ENCODE measurements at regions not wholly inside any gene's neighbourhood (a gene's known extent, or its start where the extent isn't known, plus 50 kb on each side); places are given as distances from the start of the nearest gene placed in this dataset.
"Not testable (repeated sequence)": the region's sequence is repeated elsewhere in the genome, so short reads cannot be mapped to it uniquely, and the experiment has no call there.

DNA sequence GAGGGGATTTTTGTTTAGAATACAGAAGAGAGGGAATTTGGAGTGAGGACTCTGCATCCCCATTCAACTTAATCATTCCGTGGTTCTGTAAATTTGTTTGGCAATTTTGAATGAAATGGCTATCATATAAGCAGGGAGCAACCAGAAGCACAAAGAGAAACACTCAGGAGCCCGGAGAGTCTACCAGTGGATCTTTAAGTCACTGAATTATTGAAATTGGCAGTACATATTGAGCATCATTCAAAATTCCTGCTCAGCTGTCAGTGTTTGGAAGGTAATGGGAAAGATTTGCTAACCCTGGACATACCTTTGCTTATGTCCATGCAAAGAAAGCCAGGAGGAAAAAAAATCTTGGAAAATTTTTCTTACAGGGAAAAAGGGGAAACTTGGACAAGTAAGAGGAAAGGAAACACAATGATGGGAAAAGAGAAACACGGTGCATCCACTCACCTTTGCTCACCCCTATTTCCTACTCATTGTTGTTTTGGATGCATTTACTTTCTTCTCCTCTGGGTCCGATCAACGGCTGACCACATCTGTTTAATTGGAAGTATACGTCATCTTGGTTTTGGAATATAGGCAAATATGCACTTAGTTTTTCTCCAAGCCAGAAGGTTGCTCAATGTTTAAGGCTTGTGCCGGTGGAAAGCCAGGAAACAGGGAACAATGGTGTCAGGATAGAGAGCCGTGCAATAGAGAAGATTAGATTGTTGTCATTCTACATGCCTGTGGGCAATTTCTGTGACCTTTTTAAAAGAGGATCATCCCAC lies 243.0 kb upstream of the LYPLAL1 start:
- no peak for DNase-seq (ENCODE audit: low read depth in 3 of 3)

DNA sequence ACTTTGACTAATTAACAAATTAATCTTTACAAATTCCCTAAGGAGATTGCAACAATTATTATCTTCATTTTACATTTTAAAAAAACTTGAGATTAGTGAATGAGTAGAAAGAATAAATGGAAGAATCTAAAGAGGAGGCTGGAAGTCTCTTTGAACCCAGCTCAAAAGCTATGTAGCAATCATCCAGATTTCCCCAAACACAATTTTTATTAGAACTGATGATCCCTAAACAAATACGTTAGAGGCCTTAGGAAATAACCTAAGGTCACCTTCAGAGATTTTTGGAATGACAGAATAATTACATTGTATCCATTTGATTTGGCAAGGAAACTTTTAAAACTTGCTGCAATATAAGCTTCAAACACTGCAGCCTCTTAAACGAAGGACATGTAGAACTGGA lies 242.4 kb upstream of the LYPLAL1 start:
- no peak for DNase-seq (ENCODE audit: low read depth in 3 of 3)

DNA sequence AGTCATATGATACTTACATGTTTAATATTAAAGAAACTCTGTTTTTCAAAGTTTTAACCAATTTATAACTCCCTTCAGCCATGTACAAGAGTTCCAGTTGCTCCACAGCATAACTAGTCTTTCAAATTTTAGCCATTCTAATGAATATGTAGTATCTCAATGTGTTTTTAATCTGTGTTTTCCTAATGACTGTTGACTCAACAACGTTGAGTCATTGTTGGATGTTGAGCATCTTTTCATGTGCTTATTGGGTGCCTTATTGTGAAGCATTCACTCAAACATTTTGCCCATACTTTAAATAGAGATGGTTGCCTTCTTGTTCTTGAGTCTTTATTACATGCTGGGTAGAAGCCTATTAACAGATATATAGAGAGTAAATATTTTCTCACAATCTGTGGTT lies 240.2 kb upstream of the LYPLAL1 start:
- no peak for DNase-seq (ENCODE audit: low read depth in 3 of 3)

GRCh38 chr1:218935408-218935807 lies 238.3 kb upstream of the LYPLAL1 start:
- DNase-seq (ENCODE audit: low read depth in 3 of 3): not testable (repeated sequence)

DNA sequence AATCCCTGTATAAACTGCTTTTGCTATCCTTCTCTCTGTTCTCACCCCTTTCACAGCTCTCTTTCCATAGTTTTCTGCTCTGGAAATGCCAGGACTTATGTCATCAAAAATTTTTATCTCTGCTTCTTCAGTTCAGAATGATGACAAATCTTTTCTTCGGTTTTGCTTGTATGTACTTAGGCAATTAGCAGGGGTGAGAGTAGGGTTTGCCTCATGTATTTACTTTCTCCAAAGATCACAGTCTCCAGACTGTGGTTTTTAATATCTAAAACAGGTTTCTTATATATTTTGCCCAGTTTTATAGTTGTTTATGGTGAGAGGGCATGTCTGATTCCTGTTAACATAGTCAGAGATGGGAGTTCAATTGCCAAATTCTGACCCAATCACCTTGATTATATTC lies 235.4 kb upstream of the LYPLAL1 start:
- no peak for DNase-seq (ENCODE audit: low read depth in 3 of 3)

DNA sequence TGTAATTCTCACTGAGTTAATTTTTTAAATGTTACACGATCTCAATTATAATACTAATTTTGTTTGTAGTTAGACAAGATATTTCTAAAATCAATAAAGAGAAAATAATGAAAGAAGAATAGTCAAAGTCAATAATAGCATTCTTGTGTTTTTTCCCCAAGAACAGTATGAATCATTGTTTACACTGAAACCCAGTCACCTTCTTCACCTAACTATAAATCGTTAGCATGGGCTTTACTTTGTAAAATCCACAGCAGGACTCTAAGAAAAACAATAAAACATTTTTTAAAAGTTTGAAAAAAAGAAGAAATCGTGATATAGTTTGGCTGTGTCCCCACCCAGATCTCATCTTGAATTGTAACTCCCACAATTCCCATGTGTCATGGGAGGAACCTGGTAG lies 234.6 kb upstream of the LYPLAL1 start:
- DNase-seq (ENCODE audit: low read depth in 3 of 3): no peak

- no peak for DNase-seq (ENCODE audit: low read depth in 3 of 3)
Observed at GRCh38 chr1:218942431-218942830, 231.2 kb upstream of the LYPLAL1 start.

GRCh38 chr1:218943371-218943770 lies 230.3 kb upstream of the LYPLAL1 start:
- DNase-seq (ENCODE audit: low read depth in 3 of 3): no peak

DNA sequence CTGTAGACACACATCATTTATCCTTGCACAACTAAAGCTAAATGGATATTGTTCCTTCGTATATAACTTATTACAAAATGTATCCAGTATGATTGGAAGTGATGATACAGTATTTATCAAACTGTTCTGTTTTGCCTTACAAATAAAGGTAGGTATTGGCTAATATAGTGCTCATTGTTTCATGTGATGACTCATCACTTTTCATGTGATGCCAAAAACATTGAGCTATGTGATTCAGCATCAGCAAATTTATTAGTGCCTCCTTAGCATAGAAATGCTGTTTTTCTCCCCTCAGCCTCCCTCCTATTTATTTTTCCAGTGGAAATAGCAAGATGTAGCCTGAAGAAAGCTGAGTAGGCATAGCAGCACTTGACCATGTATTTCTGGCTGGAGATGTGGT lies 228.6 kb upstream of the LYPLAL1 start:
- no peak for DNase-seq (ENCODE audit: low read depth in 3 of 3)

DNA sequence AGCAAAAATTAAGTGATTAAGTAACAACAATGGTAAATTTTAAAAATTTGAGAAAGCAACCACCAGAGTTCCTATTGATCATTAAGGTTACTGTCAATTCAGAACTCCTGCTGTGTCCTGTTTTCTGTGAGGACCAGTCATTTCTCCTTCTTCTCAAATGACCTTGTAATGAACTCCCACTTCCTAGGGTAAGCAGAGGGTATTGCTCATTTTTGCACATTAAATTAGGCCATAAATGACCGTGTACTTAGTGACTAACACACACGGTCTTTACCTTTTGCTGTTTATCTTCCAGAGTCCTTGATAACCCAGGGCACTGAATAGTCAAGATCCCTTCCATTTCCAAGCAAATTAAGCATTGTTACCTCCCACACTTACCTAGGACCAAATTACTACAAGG lies 227.5 kb upstream of the LYPLAL1 start:
- no peak for DNase-seq (ENCODE audit: low read depth in 3 of 3)

- no peak for DNase-seq (ENCODE audit: low read depth in 3 of 3)
Observed at GRCh38 chr1:218948446-218948845, 225.2 kb upstream of the LYPLAL1 start.

- DNase-seq (ENCODE audit: low read depth in 3 of 3): no peak
Observed at GRCh38 chr1:218953386-218953785, 220.3 kb upstream of the LYPLAL1 start.

DNA sequence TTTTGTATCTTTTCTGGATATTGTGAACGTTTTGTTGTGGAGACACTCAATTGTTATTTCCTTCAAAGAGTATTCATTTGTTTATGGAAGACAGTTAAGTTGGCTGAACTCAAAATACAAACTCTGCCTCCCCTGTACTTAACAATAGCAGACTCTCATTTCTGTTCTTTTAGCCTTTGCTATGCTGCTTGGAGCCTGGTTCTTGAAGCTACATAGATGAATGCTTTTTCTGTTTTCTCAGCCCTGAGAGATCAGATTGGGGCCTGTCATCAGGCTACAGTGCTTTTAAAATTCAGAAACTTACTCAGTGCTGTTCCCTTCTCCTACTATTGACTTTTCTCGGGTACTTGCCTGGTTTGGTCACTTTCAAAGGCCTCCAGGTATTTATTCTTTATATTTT lies 215.7 kb upstream of the LYPLAL1 start:
- no peak for DNase-seq (ENCODE audit: low read depth in 3 of 3)

DNA sequence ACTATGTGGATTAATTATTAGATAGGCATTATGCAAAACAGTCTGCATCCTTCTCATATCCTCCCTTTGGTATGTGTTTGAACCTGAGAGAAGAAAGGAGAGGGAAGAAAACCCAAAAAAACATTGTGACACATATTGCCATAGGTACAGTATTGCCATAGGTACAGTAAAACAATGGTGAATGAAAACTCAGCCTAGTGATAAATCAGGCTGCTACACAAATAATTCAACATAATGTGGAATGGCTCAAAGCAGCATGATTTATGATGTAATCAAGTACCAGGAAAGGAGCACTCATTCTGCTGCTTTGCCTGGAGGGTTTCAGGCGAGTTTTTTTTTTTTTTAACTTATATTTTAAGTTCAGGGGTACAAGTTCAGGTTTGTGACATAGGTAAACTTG lies 213.9 kb upstream of the LYPLAL1 start:
- no peak for DNase-seq (ENCODE audit: low read depth in 3 of 3)

DNA sequence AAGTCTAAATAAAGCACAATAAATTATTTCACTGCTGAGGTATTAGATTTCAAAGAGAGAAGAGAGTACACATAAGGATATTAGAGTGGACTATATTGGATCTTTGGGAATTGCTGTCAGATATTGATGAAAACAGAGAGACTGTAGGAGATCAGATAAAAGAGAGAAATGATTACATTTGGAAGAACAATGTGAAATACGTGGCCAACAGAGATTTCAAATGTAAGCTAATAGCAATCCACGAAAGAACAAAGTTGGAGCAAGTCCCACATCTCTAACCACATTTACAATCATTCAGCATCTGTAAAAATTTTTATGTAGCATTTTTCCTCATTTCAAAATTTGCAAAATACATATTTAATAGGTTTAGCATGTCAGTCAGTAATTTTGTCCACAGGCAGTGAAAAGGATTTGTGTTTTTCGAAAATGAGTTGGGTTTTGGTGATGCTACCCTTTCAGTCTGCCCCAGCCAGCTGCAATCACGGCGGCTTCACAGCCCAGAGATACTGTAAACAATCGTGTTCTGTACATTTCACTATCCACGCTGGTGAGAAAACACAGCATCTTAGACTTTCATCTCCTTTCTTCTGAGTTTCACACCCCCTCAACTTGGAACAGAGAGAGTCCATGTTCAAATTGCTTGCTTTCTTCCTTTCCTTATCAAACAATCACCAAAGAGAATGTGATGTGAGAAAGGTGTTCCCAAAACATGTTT lies 209.1 kb upstream of the LYPLAL1 start:
- DNase-seq (ENCODE audit: low read depth in 3 of 3): no peak

DNA sequence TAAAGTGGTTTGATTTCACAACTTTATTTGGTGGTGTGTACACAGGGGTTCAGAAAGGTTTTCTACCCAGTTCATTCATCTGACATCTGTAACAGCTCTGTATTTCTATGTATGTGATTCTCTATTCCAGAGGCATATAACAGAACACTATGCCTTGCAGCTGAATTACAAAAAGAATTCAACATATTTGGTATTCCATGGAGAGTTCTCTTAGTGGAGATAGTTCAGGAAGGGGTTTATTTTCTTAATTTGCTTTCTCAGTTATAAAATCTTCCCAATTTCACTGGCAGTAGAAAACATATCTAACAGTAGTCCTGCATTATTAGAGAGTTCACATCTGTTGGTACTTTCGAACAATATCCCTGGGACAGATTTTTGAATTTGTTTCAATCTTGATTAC lies 207.9 kb upstream of the LYPLAL1 start:
- DNase-seq (ENCODE audit: low read depth in 3 of 3): no peak

- no peak for DNase-seq (ENCODE audit: low read depth in 3 of 3)
Observed at GRCh38 chr1:218967254-218967653, 206.4 kb upstream of the LYPLAL1 start.

DNA sequence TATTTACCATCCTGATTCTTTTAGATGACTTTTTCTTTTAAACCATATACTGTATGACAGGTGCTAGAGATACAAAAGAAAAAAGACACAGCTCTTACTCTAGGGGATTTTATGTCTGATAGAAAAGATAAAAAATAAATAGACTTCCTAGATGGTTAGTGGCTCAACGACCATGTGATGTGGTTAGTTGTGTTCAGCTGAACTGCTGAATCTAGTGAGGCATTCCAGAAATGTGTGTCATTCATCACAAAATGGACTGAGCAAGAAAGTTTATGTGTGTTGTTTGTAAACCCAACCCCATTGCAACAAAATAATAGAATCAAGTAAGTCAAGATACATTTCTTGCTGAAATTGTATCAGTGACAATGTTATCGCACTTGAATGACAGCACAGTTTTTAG lies 205.8 kb upstream of the LYPLAL1 start:
- DNase-seq (ENCODE audit: low read depth in 3 of 3): no peak

DNA sequence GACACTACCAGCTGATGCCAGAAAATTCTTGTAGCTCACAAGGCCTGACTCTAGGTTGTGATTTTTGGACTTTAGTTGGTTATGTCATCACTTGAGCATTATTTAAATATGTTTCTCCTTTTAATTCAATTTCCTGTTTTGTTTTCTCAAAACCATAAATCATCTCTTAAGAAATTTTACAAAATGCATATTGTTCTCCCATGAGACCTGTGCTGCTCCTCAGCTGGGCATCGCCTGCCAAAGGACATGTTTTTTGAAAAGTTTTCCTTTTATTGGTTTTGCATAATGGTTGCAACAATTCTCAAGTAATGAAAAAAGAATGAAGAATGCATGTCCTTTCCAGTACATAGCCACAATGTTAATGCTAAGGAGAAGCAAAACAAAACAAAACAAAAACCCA lies 204.7 kb upstream of the LYPLAL1 start:
- no peak for DNase-seq (ENCODE audit: low read depth in 3 of 3)

- no peak for DNase-seq (ENCODE audit: low read depth in 3 of 3)
Observed at GRCh38 chr1:218970397-218970990, 203.2 kb upstream of the LYPLAL1 start.

DNA sequence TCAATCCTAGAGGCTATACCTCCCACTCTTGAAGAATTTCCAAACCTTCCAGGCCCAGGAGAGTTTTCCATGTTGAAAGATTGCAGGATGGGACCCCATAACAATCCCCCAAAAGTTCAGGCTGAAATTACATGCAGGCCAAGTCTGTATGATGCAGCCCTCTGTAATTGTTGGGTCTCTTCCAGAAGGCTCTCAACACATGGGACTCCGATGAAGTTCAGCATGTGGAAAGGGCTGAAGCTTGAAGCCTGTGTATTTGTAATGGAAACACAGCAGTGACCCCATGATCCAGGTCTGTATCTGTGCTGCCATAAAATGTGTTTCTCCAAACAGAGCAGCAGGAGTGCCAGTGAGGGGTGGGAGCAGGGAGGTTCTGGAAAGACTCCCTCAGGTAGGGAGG lies 202.5 kb upstream of the LYPLAL1 start:
- no peak for DNase-seq (ENCODE audit: low read depth in 3 of 3)

DNA sequence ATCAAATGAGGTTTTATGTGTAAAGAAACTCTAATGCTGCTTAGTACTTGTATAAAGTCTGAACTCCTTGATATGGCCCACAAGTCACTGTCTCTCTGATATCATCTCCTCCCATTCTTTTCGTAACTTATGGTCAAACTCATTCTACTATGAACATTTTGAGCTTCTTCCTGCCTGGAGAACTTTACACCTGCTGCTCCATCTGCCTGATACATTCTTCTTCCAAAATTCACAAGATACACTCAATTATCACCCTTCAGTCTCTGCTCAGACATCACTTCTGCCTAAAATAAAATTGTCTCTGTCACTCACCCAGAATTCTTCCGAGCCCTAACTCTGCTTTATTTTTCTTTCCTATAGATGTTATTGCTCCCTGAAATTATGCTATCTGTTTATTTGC lies 192.8 kb upstream of the LYPLAL1 start:
- DNase-seq (ENCODE audit: low read depth in 3 of 3): no peak

DNA sequence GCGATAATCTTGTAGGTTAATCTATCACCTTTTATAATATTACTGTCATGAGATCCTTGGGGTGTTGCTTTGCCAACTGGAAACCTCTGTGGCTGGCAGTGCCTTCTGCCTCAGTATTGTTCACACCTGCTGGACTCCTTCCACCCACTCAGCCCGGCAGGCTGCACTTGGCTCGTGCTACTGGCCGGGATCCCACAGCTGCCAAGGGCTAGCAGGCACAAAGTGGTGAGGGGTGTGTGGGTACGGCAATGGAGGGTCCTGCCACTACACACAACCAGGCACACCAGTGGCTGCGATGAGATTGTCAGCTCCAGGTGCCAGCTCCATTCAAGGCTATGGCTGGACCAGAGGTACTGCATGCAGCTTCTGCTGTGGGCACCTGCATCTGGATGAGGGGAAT lies 191.2 kb upstream of the LYPLAL1 start:
- no peak for DNase-seq (ENCODE audit: low read depth in 3 of 3)
